A673 (cell line): ENCODE measurements at regions not wholly inside any gene's neighbourhood (a gene's known extent, or its start where the extent isn't known, plus 50 kb on each side); places are given as distances from the start of the nearest gene placed in this dataset.

Experiments used
- EZH2 ChIP-seq: fragments of 200-600 bp; sonication (generic); IDR thresholded peaks from 2 replicates; pipeline ENCODE4 v1.6.1; 2017; ENCODE audit warnings: borderline replicate concordance, low read depth, mild to moderate bottlenecking, mixed read lengths, antibody characterized with exemption, low read length; ENCODE audit not compliant: poor library complexity, severe bottlenecking
- TF ChIP-seq, protein P1 (sequence below): fragments of 300-800, 200-600 bp; sonication (generic); conservative IDR thresholded peaks from 2 replicates; pipeline ENCODE4 v1.5.1; 2017; ENCODE audit warnings: low read depth, mild to moderate bottlenecking, antibody characterized with exemption, low read length, moderate library complexity, mixed read lengths

DNA sequence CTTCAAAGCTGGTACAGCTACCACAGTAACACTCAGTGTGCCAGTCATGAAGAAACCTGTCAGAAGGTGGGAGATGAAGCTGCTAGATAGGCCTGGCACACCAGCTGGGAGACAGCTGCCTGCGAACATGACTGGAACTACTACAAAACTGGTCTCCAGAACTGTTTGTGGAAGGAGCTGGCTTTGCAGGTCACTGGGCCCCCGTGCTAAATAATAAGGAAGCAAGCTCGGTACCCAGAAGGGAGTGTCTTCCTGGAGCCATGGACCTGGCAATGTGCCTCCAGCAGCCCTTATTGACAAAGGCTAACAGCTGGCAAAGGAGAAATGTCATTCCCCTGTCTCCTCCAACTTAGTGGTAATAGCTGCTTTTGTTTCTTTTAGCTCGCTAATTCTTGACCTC lies 1217.6 kb upstream of the LRRN3 start:
- TF ChIP-seq, protein P1, sequence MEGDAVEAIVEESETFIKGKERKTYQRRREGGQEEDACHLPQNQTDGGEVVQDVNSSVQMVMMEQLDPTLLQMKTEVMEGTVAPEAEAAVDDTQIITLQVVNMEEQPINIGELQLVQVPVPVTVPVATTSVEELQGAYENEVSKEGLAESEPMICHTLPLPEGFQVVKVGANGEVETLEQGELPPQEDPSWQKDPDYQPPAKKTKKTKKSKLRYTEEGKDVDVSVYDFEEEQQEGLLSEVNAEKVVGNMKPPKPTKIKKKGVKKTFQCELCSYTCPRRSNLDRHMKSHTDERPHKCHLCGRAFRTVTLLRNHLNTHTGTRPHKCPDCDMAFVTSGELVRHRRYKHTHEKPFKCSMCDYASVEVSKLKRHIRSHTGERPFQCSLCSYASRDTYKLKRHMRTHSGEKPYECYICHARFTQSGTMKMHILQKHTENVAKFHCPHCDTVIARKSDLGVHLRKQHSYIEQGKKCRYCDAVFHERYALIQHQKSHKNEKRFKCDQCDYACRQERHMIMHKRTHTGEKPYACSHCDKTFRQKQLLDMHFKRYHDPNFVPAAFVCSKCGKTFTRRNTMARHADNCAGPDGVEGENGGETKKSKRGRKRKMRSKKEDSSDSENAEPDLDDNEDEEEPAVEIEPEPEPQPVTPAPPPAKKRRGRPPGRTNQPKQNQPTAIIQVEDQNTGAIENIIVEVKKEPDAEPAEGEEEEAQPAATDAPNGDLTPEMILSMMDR: no peak
- no peak for TF ChIP-seq EZH2
